ENCODE measurements at regions not wholly inside any gene's neighbourhood (a gene's known extent, or its start where the extent isn't known, plus 50 kb on each side); places are given as distances from the start of the nearest gene placed in this dataset.
"Not testable (repeated sequence)": the region's sequence is repeated elsewhere in the genome, so short reads cannot be mapped to it uniquely, and the experiment has no call there.

- intact Hi-C loops (cut with DNase I): no loop called here
- no peaks in the 10 kb centered on the region for H3K27me3 ChIP-seq
These were observed 322.6 kb downstream of the KIF20B start for GRCh38 chr10:90023950-90024349.

GRCh38 chr10:90028312-90028711, 326.9 kb downstream of the KIF20B start:
- TF ChIP-seq CTCF (IDR thresholded peaks at IDR 0.05): no peak
- no peaks in the 10 kb centered on the region for H3K4me1 ChIP-seq
- H3K4me3 ChIP-seq: no peak overlapping the region
- no peaks in the 10 kb centered on the region for H3K36me3 ChIP-seq
- intact Hi-C loops (cut with DNase I): no loop called here
- no peaks in the 10 kb centered on the region for H3K9me3 ChIP-seq
- WGBS (ENCODE audit: insufficient coverage, low coverage, low lambda C conversion rate, missing lambda C conversion rate): 67% methylated on average over 1 of the region's 2 CpGs
- ATAC-seq: no peak
- H3K27me3 ChIP-seq: no peaks in the 10 kb centered on the region
- DNase-seq: no peak
- H3K27ac ChIP-seq: no peak overlapping the region

More at GRCh38 chr10:90023950-90024349, 322.6 kb downstream of the KIF20B start:
- no peak for ATAC-seq
- Histone ChIP-seq H3K4me3 (no peak overlapping the region), H3K9me3 (no peaks in the 10 kb centered on the region), H3K4me1 (no peaks in the 10 kb centered on the region), H3K27ac (no peak overlapping the region), H3K36me3 (no peaks in the 10 kb centered on the region)
- DNase-seq: no peak
- TF ChIP-seq CTCF (IDR thresholded peaks at IDR 0.05) (no peak), POLR2A (IDR thresholded peaks at IDR 0.05) (no peak)
- 33% methylated on average over 1 of the region's 1 CpG for WGBS (ENCODE audit: insufficient coverage, low coverage, low lambda C conversion rate, missing lambda C conversion rate)

GRCh38 chr10:90031776-90032175, 330.4 kb downstream of the KIF20B start:
- intact Hi-C loops (cut with DNase I): no loop called here
- no peak for TF ChIP-seq POLR2A (IDR thresholded peaks at IDR 0.05)
- no peak for TF ChIP-seq CTCF (IDR thresholded peaks at IDR 0.05)
- no peak for DNase-seq
- ATAC-seq: no peak
- Histone ChIP-seq H3K4me1 (no peaks in the 10 kb centered on the region), H3K27me3 (no peaks in the 10 kb centered on the region), H3K36me3 (no peaks in the 10 kb centered on the region), H3K4me3 (no peak overlapping the region), H3K27ac (no peak overlapping the region), H3K9me3 (no peaks in the 10 kb centered on the region)
- 87% methylated on average over 1 of the region's 1 CpG for WGBS (ENCODE audit: insufficient coverage, low coverage, low lambda C conversion rate, missing lambda C conversion rate)

GRCh38 chr10:90032519-90032918, 331.1 kb downstream of the KIF20B start:
- TF ChIP-seq CTCF (IDR thresholded peaks at IDR 0.05) (no peak), POLR2A (IDR thresholded peaks at IDR 0.05) (no peak)
- DNase-seq (no peak), ATAC-seq (no peak)
- Histone ChIP-seq H3K27me3 (no peaks in the 10 kb centered on the region), H3K4me1 (no peaks in the 10 kb centered on the region), H3K27ac (no peak overlapping the region), H3K4me3 (no peak overlapping the region), H3K9me3 (no peaks in the 10 kb centered on the region), H3K36me3 (no peaks in the 10 kb centered on the region)
- intact Hi-C loops (cut with DNase I): no loop called here

- ATAC-seq; H3K27me3 ChIP-seq; intact Hi-C loops (cut with DNase I); H3K27ac ChIP-seq; DNase-seq; H3K36me3 ChIP-seq; H3K4me1 ChIP-seq; H3K9me3 ChIP-seq; H3K4me3 ChIP-seq: not testable (repeated sequence)
- WGBS (ENCODE audit: insufficient coverage, low coverage, low lambda C conversion rate, missing lambda C conversion rate): 76% methylated on average over 5 of the region's 5 CpGs
These were observed 333.5 kb downstream of the KIF20B start for GRCh38 chr10:90034862-90035261.
